Left cardiac atrium (tissue), 4 donors: ENCODE measurements at regions not wholly inside any gene's neighbourhood (a gene's known extent, or its start where the extent isn't known, plus 50 kb on each side); places are given as distances from the start of the nearest gene placed in this dataset.
"Not testable (repeated sequence)": the region's sequence is repeated elsewhere in the genome, so short reads cannot be mapped to it uniquely, and the experiment has no call there.

Experiments used
- ATAC-seq, 2 donors: fragments of 200-7000 bp; cut with Tn5 transposase; one replicate each; pipeline ENCODE4 v1.9.1; 2020; ENCODE audit warnings: mild to moderate bottlenecking in 2 of 2, moderate library complexity in 2 of 2
- DNase-seq: peaks from one replicate; pipeline ENCODE4 v3.0.0-alpha.2; 2020
- intact Hi-C, 2 donors: fragments of 100-400 bp; cut with DNase I; formaldehyde crosslinking; loops; one replicate each; pipeline versions ENCODE4 v1.14.1 to v1.15.1; 2022 to 2023
- donor health status: DM: no; HTN: yes; CAD: no.
- donor health status: DM: no; HTN: yes; CAD: no; lungs with severe emphysema.
- donor health status: DM: yes; HTN: yes; CAD: no.
- donor health status: Dilated cardiomyopathy.

DNA sequence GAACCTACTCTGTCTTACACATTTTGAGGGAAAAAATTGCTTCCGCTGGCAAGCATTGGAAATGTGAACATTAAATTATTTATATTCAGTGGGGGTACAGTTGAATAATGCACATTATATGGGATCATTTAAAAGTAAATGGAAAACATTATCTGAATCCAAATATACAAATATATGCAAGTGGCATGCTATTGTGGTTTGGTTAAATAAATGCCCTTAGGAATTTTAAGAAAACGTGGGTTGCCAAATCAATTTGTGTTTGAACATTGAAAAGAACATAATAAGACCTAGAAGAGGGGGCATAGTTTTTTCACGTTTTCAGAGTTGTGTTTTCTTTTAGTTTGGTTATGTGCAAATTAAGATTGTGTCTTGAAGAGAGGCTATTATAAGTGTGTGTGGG is 230.5 kb upstream of the PRKX start:
- intact Hi-C loops: no loop called here
- no peak for ATAC-seq
- no peak for DNase-seq

DNA sequence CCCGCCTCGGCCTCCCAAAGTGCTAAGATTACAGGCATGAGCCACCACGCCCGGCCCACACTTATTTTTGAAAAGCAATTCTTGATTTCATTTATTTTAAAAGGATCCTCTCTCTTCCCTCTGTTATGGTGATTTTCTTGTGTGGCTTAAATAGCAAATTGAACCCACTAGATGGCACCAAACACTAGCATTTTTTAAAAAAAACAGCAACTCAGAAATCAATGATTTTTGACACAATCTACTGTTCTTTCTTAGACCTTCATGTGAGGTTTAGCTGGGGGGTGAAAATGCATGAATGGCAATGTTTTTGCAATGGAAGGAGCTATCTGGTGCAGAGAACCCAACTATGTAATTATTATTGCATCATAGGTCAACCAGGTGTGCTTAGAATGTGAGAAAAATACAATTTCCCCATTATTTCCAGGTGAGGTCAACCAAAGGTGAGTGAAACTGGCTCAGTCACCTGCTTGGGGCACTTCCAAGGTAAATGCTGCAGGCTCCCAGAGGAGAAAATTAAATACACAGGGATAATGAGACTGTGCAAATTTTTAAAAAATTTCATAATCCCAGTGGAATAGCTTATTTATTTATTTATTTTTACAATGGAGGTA is 226.7 kb upstream of the PRKX start:
- DNase-seq (no peak), ATAC-seq (no peak)
- intact Hi-C loops: no loop called here

- intact Hi-C loops: no loop called here
- ATAC-seq (no peak), DNase-seq (no peak)
Observed at GRCh38 chrX:3938587-3938986, 225.1 kb upstream of the PRKX start.

- DNase-seq, ATAC-seq, intact Hi-C loops: not testable (repeated sequence)
Observed at GRCh38 chrX:3935196-3935595, 221.7 kb upstream of the PRKX start.

- DNase-seq, intact Hi-C loops: not testable (repeated sequence)
- ATAC-seq: peak; percentile 94 to 99
Observed at GRCh38 chrX:3920424-3921017, 207.1 kb upstream of the PRKX start.

DNA sequence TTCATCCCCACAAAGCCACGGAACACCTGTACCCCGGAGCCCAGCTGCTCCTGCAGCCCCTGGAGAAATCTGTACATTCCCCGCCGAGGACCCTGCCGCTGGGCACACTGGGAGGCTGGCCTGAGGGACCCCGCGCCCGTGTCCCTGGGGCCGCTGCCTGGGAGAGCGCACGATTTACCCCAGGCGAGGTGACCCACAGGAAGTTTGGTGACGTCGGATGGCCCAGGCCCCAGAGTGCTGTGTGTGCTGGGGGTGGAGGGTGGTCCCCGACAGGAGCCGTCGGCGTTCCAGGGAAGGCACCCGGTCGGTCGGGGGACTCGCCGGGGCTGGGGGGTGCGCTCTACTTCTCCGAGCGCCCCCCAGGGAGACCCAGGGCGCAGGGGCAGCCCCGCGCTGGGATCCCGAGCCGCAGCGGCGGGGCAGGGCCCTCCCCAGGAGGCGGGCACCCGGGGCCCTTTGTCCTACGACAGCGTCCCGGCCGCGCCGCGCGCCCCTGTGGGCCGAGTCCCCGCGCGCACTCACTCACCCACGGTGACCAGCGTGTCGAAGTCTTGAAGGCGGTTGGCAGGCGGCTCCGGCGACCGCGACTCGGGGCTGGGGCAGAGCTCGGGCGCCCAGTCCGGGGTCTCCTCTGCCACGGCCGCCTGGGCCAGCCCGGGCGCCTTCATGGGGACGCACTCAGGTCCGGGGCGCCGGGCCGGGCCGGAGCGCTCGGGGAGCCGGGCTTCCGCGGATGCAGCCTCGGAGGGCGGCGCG is 206.4 kb upstream of the PRKX start:
- intact Hi-C loops, DNase-seq: not testable (repeated sequence)
- peak; percentile 38 to 40 for ATAC-seq

- intact Hi-C loops: not testable (repeated sequence)
Observed at GRCh38 chrX:3914813-3915212, 201.4 kb upstream of the PRKX start.

DNA sequence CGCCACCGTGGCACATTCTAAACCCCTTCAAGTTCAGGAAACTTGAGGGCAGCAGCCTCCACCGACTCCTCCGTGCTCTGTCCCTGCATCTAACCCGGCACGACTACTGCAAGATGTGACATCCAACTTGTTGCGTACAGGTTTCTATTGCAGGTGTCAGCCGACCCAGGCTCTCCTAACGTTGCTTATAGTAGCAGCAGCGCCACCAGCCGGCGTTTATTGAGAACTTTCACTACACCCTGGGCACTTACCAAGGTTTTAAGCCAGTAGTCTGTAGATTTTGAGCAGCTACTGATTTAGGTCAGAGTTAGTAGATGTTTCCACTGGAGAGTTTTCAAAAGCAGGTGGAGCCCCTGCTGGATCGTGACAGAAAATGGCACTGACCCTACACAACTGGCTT is 200.6 kb upstream of the PRKX start:
- intact Hi-C loops, ATAC-seq, DNase-seq: not testable (repeated sequence)

More at GRCh38 chrX:3914813-3915212, 201.4 kb upstream of the PRKX start:
- ATAC-seq, DNase-seq: not testable (repeated sequence)

GRCh38 chrX:3911012-3911411 is 197.6 kb upstream of the PRKX start:
- DNase-seq, ATAC-seq, intact Hi-C loops: not testable (repeated sequence)

DNA sequence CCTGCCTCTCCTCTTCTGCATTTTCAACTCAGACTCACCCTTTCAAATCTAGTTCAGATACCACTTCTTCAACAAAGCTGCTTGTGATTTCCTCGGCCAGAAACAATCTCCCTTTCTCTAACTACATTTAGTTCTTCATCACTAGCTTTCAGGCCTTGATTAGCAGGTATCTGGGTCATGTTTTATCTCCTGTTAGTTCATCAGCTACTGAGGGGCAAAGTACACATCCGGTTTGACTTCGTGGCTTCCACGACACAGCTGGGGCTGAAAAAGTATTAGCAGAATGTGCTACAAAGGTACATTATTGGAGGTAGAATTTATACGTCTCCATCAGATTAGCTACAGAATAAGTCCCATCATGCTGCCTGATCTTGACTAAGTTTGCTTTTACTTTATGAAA is 197.2 kb upstream of the PRKX start:
- ATAC-seq, intact Hi-C loops, DNase-seq: not testable (repeated sequence)

DNA sequence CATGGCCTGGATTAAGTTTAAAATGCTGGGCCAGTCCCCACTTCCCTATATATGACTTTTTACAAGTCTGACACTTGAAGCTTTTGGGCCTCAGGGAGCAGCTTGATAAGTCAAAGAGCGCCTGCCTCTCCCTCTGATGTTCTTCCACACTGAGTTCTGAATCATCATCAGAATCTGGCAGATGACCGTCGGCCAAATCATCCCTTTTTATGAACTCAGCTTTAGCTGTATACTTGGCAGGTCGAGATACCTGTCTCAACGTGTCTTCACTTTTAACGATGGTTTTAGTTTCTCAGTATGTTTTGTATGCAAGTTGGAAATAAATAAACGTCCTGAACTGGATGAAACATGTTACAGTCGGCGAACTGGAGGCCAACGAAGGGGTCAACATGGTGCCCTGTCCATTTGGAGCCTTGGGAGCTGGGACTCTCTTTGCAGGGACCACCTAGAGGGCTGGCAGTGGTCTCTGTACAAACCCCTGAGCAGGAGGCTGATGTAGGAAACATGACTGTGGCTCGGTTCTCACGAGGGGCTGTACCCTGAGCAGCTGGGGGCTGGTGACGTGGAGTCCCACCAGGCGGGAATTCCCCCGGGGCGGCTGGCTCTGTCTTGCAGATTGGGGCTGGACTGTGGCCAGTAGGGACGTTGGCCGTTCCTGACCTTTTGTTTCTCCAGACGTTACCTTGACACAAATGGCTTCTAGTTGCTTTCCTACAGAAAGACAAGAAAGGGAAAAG is 192.2 kb upstream of the PRKX start:
- ATAC-seq, DNase-seq, intact Hi-C loops: not testable (repeated sequence)

- ATAC-seq, intact Hi-C loops: not testable (repeated sequence)
Observed at GRCh38 chrX:3902222-3902621, 188.8 kb upstream of the PRKX start.

DNA sequence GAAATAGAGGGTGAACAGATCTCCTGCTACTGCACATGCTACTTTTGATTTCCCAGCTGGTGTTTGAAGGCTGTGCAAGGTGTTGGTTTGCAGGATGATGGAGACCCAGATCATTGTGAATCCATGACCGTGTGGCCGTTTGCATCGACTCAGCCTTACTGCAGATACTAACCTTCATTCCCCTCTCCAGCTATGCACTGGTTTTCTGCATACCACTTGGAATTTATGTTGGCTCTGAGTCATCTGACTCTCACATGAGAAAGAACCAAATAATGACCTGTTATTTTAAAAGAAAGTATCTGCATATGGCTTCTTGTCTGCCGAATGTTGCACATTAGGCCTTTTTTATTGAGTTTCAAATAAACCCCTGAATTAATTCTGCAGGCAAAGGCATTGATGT is 183.3 kb upstream of the PRKX start:
- intact Hi-C loops, ATAC-seq: not testable (repeated sequence)

More at GRCh38 chrX:3902222-3902621, 188.8 kb upstream of the PRKX start:
- not testable (repeated sequence) for DNase-seq

DNA sequence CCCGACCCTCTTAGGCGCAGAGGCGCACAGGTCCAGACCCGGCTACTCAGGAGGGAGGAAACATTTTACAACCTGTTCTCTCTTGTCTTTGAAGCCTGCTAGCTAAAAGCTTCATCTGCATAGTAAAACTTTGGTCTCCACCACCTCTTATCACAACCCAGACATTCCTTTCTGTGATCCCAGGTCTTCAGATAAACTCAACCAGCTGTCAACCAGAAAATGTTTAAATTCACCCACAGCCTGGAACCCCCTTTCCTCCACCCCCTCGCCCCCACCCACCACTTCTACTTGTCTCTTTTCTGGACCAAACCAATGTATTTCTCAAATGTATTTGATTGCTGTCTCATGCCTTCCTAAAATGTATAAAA is 169.1 kb upstream of the PRKX start:
- intact Hi-C loops, DNase-seq, ATAC-seq: not testable (repeated sequence)

More for the DNA sequence above, 183.3 kb upstream of the PRKX start:
- DNase-seq: not testable (repeated sequence)

DNA sequence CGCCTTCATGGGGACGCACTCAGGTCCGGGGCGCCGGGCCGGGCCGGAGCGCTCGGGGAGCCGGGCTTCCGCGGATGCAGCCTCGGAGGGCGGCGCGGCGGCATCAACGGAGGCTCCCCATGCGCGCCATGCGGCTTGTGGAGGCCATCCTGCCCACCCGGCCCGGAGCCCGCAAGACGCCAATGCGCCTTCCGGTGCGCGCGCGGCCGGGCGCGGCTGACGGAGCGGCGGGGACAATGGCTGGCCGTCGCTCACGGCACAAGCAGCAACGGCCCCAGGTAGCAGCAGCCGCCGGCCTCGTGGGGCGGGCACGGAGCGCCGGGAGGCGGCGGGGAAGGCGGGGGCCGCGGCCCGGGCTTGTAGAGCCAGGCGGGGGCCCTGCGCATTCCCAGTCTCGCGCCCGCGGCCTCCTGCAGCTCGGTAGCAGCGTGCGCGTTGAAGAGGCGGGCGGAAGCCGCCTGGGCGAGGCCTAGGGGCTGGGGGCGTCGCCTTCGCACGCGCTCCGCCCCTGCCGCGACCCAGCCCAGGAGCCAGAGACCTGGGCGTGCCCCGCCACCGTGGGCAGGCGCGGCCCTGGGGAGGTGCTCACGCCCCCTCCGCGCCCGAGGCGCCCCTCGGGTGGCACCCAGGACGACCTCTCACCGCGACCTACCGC is 168.6 kb upstream of the PRKX start:
- ATAC-seq: peak; percentile 93 to 99
- DNase-seq, intact Hi-C loops: not testable (repeated sequence)

DNA sequence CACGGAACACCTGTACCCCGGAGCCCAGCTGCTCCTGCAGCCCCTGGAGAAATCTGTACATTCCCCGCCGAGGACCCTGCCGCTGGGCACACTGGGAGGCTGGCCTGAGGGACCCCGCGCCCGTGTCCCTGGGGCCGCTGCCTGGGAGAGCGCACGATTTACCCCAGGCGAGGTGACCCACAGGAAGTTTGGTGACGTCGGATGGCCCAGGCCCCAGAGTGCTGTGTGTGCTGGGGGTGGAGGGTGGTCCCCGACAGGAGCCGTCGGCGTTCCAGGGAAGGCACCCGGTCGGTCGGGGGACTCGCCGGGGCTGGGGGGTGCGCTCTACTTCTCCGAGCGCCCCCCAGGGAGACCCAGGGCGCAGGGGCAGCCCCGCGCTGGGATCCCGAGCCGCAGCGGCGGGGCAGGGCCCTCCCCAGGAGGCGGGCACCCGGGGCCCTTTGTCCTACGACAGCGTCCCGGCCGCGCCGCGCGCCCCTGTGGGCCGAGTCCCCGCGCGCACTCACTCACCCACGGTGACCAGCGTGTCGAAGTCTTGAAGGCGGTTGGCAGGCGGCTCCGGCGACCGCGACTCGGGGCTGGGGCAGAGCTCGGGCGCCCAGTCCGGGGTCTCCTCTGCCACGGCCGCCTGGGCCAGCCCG is 167.9 kb upstream of the PRKX start:
- peak; percentile 41 to 50 for ATAC-seq
- intact Hi-C loops, DNase-seq: not testable (repeated sequence)

GRCh38 chrX:3876393-3876792 is 162.9 kb upstream of the PRKX start:
- DNase-seq, intact Hi-C loops, ATAC-seq: not testable (repeated sequence)

GRCh38 chrX:3875638-3876037 is 162.2 kb upstream of the PRKX start:
- DNase-seq, ATAC-seq, intact Hi-C loops: not testable (repeated sequence)
